Nephron (organoid): ENCODE measurements at regions not wholly inside any gene's neighbourhood (a gene's known extent, or its start where the extent isn't known, plus 50 kb on each side); places are given as distances from the start of the nearest gene placed in this dataset.
A peak's percentile ranks its signal among the peaks of the same experiment; 100 is the strongest.

Source experiments
- H3K27ac Mint-ChIP-seq, 3 experiments: 2 replicates each; pipeline ENCODE4 v1.8.0; 2020; ENCODE audit warnings: mixed read lengths in 3 of 3, mild to moderate bottlenecking in 2 of 3, moderate library complexity in 1 of 3
- H3K27me3 Mint-ChIP-seq: 2 replicates; pipeline ENCODE4 v1.8.0; 2021; ENCODE audit warnings: low read depth, mild to moderate bottlenecking, moderate library complexity, mixed read lengths
- H3K36me3 Mint-ChIP-seq: 2 replicates; pipeline ENCODE4 v1.8.0; 2020; ENCODE audit warnings: low read depth, mixed read lengths
- H3K4me1 Mint-ChIP-seq: 2 replicates; pipeline ENCODE4 v1.8.0; 2020; ENCODE audit warnings: mixed read lengths
- H3K4me3 Mint-ChIP-seq, 3 experiments: 2 replicates each; pipeline ENCODE4 v1.8.0; 2020; ENCODE audit warnings: mild to moderate bottlenecking in 3 of 3, mixed read lengths in 3 of 3, moderate library complexity in 2 of 3
- H3K9me3 Mint-ChIP-seq: 2 replicates; pipeline ENCODE4 v1.8.0; 2020; ENCODE audit warnings: mixed read lengths
- TF ChIP-seq, protein P1 (sequence below), 3 experiments: fragments of 200-600 bp; sonication (generic); IDR thresholded peaks; one replicate each; pipeline ENCODE4 v1.5.0; 2021; ENCODE audit warnings: antibody characterized with exemption in 3 of 3; ENCODE audit not compliant: unreplicated experiment in 3 of 3

GRCh38 chr5:162384225-162384624 is 316.7 kb downstream of the GABRG2 start:
- H3K36me3 Mint-ChIP-seq: no peaks in the 10 kb centered on the region
- H3K27me3 Mint-ChIP-seq: no peaks in the 10 kb centered on the region
- TF ChIP-seq, protein P1, sequence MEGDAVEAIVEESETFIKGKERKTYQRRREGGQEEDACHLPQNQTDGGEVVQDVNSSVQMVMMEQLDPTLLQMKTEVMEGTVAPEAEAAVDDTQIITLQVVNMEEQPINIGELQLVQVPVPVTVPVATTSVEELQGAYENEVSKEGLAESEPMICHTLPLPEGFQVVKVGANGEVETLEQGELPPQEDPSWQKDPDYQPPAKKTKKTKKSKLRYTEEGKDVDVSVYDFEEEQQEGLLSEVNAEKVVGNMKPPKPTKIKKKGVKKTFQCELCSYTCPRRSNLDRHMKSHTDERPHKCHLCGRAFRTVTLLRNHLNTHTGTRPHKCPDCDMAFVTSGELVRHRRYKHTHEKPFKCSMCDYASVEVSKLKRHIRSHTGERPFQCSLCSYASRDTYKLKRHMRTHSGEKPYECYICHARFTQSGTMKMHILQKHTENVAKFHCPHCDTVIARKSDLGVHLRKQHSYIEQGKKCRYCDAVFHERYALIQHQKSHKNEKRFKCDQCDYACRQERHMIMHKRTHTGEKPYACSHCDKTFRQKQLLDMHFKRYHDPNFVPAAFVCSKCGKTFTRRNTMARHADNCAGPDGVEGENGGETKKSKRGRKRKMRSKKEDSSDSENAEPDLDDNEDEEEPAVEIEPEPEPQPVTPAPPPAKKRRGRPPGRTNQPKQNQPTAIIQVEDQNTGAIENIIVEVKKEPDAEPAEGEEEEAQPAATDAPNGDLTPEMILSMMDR (IDR thresholded peaks at IDR 0.05; ENCODE audit: unreplicated experiment in 3 of 3): no peak
- H3K27ac Mint-ChIP-seq: no peak overlapping the region
- H3K4me1 Mint-ChIP-seq: no peaks in the 10 kb centered on the region
- H3K9me3 Mint-ChIP-seq: no peaks in the 10 kb centered on the region
- no peak overlapping the region for H3K4me3 Mint-ChIP-seq

GRCh38 chr5:162391833-162392232 is 324.3 kb downstream of the GABRG2 start:
- H3K27ac Mint-ChIP-seq: no peak overlapping the region
- TF ChIP-seq, protein P1 (IDR thresholded peaks at IDR 0.05; ENCODE audit: unreplicated experiment in 3 of 3): no peak

GRCh38 chr5:162392336-162392735 is 324.8 kb downstream of the GABRG2 start:
- Mint-ChIP-seq H3K4me1 (no peaks in the 10 kb centered on the region), H3K27ac (no peak overlapping the region), H3K36me3 (no peaks in the 10 kb centered on the region), H3K4me3 (no peak overlapping the region), H3K9me3 (peaks cover 4% of the 10 kb centered on the region), H3K27me3 (no peaks in the 10 kb centered on the region)
- TF ChIP-seq, protein P1 (IDR thresholded peaks at IDR 0.05; ENCODE audit: unreplicated experiment in 3 of 3): no peak

More at GRCh38 chr5:162391833-162392232, 324.3 kb downstream of the GABRG2 start:
- Mint-ChIP-seq H3K27me3 (no peaks in the 10 kb centered on the region), H3K9me3 (peaks cover 4% of the 10 kb centered on the region), H3K36me3 (no peaks in the 10 kb centered on the region), H3K4me3 (no peak overlapping the region), H3K4me1 (no peaks in the 10 kb centered on the region)

- Mint-ChIP-seq H3K27me3 (no peaks in the 10 kb centered on the region), H3K27ac (no peak overlapping the region), H3K4me1 (no peaks in the 10 kb centered on the region), H3K4me3 (no peak overlapping the region), H3K36me3 (no peaks in the 10 kb centered on the region), H3K9me3 (peaks cover 9% of the 10 kb centered on the region)
- TF ChIP-seq, protein P1 (IDR thresholded peaks at IDR 0.05; ENCODE audit: unreplicated experiment in 3 of 3): no peak
Measured at GRCh38 chr5:162393534-162393933, 326.0 kb downstream of the GABRG2 start.

DNA sequence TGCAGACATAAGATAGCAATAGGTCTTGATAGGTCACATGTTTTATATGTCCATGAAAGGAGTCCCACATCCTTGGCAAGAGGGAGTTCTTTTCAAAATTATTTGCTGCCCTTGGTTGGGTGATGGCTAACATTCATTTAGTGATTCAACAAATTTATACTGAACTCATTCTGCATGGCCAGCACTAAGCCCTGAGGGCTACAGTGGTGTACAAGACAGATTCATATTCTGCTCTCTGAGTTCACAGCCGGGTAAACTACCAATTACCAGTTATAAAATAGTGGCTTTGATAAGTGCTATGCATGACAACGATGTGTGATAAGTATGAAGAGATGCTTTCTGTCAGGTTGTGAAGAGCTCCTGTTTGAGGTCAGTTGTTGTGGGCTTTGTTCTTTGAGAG is 340.0 kb downstream of the GABRG2 start:
- peaks cover 19% of the 10 kb centered on the region for H3K4me1 Mint-ChIP-seq
- TF ChIP-seq, protein P1 (IDR thresholded peaks at IDR 0.05; ENCODE audit: unreplicated experiment in 3 of 3): no peak
- no peaks in the 10 kb centered on the region for H3K27me3 Mint-ChIP-seq
- H3K27ac Mint-ChIP-seq: no peak overlapping the region
- H3K36me3 Mint-ChIP-seq: no peaks in the 10 kb centered on the region
- H3K4me3 Mint-ChIP-seq: no peak overlapping the region
- no peaks in the 10 kb centered on the region for H3K9me3 Mint-ChIP-seq

DNA sequence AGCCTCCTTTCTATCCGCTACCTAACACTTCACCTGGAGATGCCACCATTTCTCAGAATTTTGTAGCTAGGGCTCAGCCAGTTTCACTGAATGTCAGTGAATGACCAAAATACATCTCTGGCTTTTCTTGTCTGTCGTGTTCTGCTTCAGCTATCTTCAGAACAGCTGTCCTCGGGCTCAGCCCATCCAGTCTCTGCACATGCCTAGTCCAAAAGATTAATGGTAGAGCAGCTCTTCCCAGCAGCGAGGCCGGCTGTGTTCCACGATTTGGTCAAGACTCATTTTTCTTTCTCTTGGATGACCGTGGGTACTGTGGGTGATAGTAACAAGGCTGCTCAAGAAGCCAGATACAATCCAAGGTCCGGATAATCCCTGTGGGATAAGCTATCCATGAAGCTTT is 342.8 kb downstream of the GABRG2 start:
- Mint-ChIP-seq H3K9me3 (no peaks in the 10 kb centered on the region), H3K4me1 (peaks cover 19% of the 10 kb centered on the region), H3K27me3 (no peaks in the 10 kb centered on the region), H3K4me3 (no peak overlapping the region), H3K27ac (peak overlapping the region in 1 of 3 experiments; percentile 16), H3K36me3 (no peaks in the 10 kb centered on the region)
- TF ChIP-seq, protein P1 (IDR thresholded peaks at IDR 0.05; ENCODE audit: unreplicated experiment in 3 of 3): no peak
